ENCODE measurements at regions not wholly inside any gene's neighbourhood (a gene's known extent, or its start where the extent isn't known, plus 50 kb on each side); places are given as distances from the start of the nearest gene placed in this dataset.
"Not testable (repeated sequence)": the region's sequence is repeated elsewhere in the genome, so short reads cannot be mapped to it uniquely, and the experiment has no call there.

- no peak for DNase-seq (ENCODE audit: low read depth)
Observed at GRCh38 chr4:11701966-11702725, 273.5 kb upstream of the HS3ST1 start.

- peak; percentile 56 for DNase-seq (ENCODE audit: low read depth)
Observed at GRCh38 chr4:11700751-11701226, 272.1 kb upstream of the HS3ST1 start.

- peak; percentile 56 for DNase-seq (ENCODE audit: low read depth)
Observed at GRCh38 chr4:11698846-11699590, 270.3 kb upstream of the HS3ST1 start.

GRCh38 chr4:11698033-11698432, 269.3 kb upstream of the HS3ST1 start:
- no peak for DNase-seq (ENCODE audit: low read depth)

- DNase-seq (ENCODE audit: low read depth) = no peak
Observed at GRCh38 chr4:11693693-11694092, 265.0 kb upstream of the HS3ST1 start.

GRCh38 chr4:11691236-11691635, 262.5 kb upstream of the HS3ST1 start:
- DNase-seq (ENCODE audit: low read depth) = no peak

- no peak for DNase-seq (ENCODE audit: low read depth)
Observed at GRCh38 chr4:11687727-11688126, 259.0 kb upstream of the HS3ST1 start.

- DNase-seq (ENCODE audit: low read depth) = no peak
Observed at GRCh38 chr4:11685481-11685880, 256.8 kb upstream of the HS3ST1 start.

- no peak for DNase-seq (ENCODE audit: low read depth)
Observed at GRCh38 chr4:11675051-11675800, 246.5 kb upstream of the HS3ST1 start.

- no peak for DNase-seq (ENCODE audit: low read depth)
Observed at GRCh38 chr4:11670304-11670703, 241.6 kb upstream of the HS3ST1 start.

GRCh38 chr4:11669156-11669555, 240.5 kb upstream of the HS3ST1 start:
- peak; percentile 41 for DNase-seq (ENCODE audit: low read depth)

GRCh38 chr4:11663114-11663513, 234.4 kb upstream of the HS3ST1 start:
- DNase-seq (ENCODE audit: low read depth) = no peak

- peak; percentile 20 for DNase-seq (ENCODE audit: low read depth)
Observed at GRCh38 chr4:11650801-11651596, 222.3 kb upstream of the HS3ST1 start.

GRCh38 chr4:11647433-11647832, 218.7 kb upstream of the HS3ST1 start:
- no peak for DNase-seq (ENCODE audit: low read depth)

GRCh38 chr4:11643081-11643480, 214.4 kb upstream of the HS3ST1 start:
- not testable (repeated sequence) for DNase-seq (ENCODE audit: low read depth)

GRCh38 chr4:11640584-11640983, 211.9 kb upstream of the HS3ST1 start:
- no peak for DNase-seq (ENCODE audit: low read depth)

GRCh38 chr4:11636551-11636950, 207.9 kb upstream of the HS3ST1 start:
- DNase-seq (ENCODE audit: low read depth) = no peak

- DNase-seq (ENCODE audit: low read depth) = no peak
Observed at GRCh38 chr4:11636031-11636430, 207.3 kb upstream of the HS3ST1 start.

GRCh38 chr4:11635342-11635741, 206.6 kb upstream of the HS3ST1 start:
- DNase-seq (ENCODE audit: low read depth) = peak; percentile 82

- no peak for DNase-seq (ENCODE audit: low read depth)
Observed at GRCh38 chr4:11634283-11634682, 205.6 kb upstream of the HS3ST1 start.

- no peak for DNase-seq (ENCODE audit: low read depth)
Observed at GRCh38 chr4:11633430-11633829, 204.7 kb upstream of the HS3ST1 start.

- peak; percentile 31 for DNase-seq (ENCODE audit: low read depth)
Observed at GRCh38 chr4:11632483-11632882, 203.8 kb upstream of the HS3ST1 start.
